SKM-1 (cell line): ENCODE measurements at regions not wholly inside any gene's neighbourhood (a gene's known extent, or its start where the extent isn't known, plus 50 kb on each side); places are given as distances from the start of the nearest gene placed in this dataset.
"Not testable (repeated sequence)": the region's sequence is repeated elsewhere in the genome, so short reads cannot be mapped to it uniquely, and the experiment has no call there.

ENCODE experiments used
- DNase-seq: peaks from one replicate; lab custom pipeline; 2025; ENCODE audit not compliant: unreplicated experiment; lab: John Stamatoyannopoulos, UW

DNA sequence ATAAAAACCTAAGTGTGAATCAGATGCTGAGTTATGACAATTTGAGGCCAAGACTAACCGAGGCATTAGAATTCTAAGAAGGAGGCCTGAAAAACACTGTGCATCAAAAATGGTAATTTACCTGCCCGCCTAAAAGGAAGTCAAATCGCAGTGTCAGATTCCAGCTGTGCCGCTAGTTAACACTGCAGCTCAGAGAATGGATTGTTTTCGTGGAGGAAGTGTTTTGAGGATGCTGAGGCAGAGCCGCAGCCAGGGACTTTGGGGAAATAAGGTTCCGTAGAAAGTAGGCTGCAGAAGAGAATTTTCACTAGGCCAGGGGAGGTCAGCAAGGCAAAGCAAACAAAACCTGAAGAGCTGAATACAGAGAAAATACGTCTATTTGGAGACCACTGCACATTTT, 226.4 kb upstream of the ISL1 start:
- DNase-seq, result no peak

DNA sequence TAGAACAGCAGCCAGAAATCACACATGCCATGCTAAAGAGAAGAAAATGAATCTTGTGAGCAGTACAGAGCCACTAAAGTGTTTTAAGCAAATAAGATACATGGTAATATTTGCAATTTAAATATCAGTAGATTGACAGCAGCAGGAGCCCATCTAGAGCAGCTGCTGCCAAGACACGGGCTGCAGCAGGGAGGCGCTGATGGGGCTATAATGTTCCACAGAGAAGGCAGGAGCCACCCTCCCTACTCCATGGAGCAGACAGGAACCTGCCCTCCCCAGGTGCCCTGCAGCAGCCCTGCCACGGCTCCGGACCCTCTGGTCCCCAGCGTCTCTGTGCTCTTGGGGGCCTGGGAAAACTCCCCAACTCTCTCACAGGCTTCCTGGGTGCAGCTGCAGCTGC, 224.1 kb upstream of the ISL1 start:
- DNase-seq, result no peak

DNA sequence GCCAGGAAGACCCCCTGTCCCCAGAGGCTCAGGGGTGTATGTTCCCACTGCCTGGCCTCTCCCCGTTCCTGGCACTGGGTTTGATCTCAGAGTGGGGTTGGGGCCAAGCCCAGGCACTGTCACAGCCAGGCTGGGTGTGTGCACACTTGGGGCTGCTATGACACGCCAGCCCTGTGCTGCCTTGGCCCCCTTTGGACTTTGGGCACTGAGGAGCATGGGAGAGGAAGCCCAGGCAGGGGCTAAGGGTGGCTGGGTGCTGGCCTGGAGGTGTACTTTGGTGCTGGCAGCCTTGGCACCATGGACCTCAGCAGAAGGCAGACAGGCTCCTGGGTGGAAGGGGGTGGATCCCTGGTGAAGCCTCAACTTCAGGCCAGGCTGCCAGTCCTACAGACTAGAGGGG, 223.6 kb upstream of the ISL1 start:
- no peak for DNase-seq

DNA sequence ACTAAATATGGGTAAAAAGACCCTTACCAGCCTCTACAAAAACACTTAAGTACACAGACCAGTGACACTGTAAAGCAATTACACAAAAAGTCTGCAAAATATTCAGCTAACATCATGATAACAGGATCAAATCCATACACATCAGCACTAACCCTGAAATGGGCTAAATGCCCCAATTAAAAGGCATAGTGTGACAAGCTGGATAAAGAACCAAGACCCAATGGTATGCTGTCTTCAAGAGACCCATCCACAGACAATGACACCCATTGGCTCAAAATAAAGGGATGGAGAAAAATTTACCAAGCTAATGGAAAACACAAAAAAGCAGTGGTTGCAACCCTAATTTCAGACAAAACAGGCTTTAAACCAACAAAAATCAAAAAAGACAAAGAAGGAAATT, 221.0 kb upstream of the ISL1 start:
- DNase-seq, result no peak

DNA sequence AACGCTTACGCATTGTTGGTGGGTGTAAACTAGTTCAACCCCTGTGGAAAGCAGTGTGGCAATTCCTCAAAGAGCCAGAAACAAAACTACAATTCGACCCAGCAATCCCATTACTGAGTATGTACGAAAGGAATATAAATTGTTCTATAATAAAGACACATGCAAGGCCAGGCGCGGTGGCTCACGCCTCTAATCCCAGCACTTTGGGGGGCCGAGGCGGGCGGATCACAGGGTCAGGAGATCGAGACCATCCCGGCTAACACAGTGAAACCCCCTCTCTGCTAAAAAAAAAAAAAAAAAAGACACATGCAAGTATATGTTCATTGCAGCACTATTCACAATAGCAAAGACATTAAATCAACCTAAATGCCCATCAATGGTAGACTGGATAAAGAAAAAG, 217.6 kb upstream of the ISL1 start:
- DNase-seq, result not testable (repeated sequence)

DNA sequence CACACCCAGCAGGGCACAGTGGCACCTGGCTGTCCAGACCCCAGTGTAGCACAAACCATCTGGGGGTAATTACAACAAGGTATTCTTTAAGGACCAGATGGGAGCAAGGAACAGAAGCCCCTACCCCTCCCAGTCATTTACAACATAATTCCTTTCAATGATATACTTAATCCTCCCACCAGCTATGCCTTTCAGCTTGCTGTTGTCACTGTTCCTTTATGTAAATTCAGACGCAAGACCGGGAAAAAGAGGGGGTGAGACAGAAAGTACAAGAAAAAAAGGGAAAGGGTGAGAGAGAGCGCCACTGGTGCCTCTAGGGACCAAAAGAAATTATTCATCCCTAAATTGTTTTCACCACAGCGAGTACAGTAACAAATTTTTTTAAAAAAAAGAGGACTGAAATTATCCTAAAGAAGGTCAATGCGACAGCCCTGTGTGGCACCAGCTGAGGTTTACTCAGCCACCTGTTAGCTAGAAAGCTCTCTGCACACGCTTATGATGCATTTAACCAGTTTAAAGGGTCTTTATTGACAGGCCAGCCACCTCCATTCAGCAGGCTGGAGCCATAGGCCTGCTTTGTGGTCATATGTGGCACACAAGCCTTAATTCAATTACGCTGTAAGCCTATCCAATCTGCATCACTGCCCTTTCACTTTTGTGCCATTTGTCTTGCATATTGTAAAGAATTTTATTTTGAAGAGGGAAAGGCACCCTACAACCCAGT, 210.2 kb upstream of the ISL1 start:
- no peak for DNase-seq

DNA sequence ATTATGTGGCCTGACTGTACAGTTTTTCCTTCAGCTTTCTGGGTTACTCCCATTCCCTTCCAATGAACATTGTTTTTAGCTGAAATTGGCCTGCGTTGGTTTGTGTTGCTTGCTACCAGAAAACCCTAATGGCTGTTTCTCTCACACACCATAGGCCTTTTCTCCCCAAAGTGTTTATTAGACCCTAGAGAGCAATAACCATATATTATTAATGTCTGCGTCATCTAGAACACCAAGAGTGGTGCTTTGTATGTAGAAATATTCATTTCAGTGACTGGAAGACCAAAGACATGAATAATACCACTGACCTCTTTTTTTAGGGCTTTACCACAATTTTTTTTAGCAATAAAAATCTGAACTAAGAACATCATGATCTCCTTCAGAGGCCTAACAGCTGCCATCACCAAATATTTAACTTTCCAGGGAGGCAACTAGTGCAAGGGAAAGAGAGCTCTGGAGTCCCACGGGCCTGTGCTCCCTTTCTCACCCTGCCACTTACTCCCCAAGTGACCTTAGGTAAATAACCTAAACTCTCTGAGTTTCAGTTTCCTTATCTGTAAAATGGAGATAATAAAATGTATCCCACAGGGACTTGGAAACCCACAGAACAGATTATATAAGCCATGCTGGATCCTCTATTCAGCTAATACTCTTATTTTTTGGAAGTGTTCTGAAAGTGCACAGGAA, 201.9 kb upstream of the ISL1 start:
- no peak for DNase-seq

DNA sequence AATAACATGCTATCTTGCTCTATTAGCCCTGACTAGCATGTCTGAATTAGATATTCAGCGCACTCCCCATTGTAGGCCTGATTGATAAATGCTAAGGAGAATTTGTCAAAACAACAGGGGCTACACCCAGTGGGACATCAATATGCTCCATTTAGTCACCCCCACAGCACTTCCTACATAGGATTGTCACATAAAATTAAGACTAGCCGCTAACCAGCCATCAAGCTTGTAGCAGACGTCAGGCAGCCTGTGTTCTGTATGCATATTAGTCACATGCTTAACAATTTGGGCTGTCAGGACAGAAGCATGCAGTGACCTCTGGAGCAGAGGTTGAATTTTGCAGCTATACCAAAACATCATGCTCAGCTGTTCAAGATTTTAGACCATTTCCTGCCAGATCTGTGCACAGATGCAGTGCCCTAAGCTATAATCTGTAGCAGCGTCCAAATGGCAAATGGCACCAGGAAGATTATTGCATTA, 197.4 kb upstream of the ISL1 start:
- DNase-seq, result no peak

DNA sequence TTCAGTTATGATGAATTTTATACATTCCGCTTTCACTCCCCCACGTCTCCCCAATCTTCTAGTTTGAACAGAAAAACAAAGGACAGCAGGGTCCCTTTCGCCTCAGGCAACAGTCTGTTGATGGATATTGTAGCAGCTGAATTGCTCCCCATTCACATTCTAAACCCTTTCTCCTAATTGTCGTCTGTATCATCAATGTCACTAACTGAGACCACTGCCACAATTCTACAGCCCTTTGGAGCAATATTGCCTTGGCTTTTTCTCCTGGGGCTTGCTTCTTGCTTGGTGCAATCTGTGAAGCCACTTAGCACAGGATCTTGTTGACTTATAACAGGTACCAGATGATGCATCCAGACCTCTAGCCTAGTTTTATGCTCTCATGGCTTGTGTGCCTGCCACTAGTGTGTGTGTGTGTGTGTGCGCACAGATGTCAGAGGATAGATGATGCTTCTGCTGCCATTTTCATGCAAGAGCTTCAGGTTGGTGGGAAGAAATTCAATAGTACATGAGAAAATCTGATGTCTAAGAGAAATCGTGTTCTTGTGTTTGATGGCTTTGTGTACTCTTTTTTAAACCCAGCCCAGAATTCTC, 195.2 kb upstream of the ISL1 start:
- DNase-seq, result no peak

DNA sequence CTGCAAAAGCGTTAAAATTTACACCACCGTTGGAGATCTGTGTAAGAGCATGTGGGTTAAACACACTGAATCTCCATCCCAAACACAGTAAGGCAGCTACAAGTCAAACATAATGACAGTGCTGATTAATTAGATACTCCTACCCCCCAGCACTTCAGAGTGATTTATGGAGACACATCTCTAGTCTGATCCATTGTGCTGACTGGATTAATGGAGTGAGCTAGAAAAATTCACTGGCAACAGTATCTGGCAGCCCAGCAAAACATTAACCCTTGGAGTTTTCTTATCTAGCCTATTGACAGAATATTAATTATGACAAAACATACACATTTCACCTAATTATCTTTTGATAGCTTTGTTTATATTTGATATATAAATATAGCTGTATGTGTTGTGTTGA, 188.6 kb upstream of the ISL1 start:
- DNase-seq, result no peak

DNA sequence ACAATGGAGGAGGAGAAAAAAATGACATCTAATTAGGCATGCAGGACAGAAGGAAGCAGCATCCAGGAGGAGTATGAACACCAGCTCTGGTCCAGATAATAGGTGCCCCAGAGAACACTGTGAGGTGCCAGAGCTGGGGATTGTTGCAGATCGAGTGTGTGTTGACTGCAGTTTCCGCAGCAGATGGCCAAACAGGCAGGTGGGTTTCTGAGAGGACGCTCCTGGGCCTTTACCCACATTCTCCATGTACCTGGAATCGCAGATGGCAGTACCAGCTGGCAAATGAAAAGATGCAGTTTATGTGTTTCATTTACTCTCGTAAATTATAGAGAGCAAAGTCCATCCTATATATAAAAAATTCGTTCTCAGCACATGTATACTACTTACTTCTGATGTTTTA, 182.2 kb upstream of the ISL1 start:
- no peak for DNase-seq

DNA sequence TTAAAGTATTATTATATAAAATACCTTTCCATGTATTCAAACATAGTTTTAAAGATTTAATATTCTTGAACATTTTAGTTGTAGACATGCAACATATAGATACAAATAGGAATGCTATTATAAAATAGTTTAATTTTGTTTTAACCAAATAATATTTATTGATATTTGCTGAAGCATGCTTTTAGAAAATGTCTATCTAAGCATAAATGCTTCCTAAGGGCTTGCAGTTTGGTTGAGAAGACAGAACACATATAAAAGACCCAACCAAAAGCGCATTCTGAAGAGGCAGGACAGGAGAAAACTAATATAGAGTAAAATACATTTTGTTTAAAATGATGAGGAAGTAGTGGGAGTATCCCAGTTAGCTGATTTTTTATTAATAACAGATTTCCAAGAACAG, 181.5 kb upstream of the ISL1 start:
- no peak for DNase-seq

DNA sequence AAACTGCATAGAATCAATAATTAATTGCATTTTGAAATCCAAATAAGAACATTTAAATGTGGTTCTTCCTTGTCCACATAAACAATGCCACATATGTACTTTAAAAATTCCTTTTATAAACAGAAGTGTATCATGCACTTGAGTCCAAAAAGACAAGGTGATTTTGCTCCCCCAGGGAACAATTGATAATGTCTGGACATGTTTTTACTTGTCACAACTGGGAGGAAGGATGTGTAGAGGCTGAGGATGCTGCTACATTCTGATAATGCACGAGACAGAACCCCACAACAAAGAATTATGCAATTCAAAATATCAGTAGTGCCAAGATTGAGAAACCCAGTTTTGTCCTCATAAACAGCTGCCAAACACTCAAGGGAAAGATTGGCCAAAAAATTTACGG, 181.1 kb upstream of the ISL1 start:
- no peak for DNase-seq

DNA sequence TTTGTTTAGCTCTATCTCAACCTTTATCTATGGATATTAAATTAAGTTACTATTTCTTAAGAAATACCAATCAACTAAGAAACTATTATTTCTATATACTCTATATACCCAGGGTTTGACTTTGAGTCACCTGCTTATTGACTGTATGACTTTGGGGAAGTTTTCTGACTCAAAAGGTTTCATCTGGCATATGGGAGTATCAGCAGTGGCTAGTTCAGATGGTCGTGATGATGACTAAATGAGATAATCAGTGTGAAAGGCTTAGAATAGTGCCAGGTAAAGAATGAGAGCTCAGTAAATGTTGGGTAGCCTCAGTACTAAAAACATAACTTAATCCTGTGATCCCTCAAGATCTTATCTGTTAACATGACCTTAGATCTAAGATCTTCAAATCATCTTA, 179.7 kb upstream of the ISL1 start:
- no peak for DNase-seq

DNA sequence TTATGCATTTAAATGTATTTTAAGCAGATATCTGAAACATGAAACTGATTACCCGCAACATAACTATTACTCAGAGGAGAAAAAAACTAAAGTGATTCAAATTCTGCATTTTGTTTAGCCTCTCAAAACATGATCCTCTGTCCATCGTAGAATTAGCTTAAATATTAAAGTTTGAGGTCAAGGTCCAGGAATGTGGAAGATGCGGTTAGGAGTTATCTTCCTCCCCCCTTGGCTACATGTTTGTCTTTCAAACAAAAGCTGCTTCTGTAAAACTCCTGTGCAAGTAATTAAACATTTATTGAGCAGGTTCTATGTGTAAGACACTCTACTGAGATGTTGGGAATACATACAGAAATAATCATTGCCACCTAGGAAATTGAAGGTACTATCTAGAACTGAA, 175.0 kb upstream of the ISL1 start:
- DNase-seq, result no peak

DNA sequence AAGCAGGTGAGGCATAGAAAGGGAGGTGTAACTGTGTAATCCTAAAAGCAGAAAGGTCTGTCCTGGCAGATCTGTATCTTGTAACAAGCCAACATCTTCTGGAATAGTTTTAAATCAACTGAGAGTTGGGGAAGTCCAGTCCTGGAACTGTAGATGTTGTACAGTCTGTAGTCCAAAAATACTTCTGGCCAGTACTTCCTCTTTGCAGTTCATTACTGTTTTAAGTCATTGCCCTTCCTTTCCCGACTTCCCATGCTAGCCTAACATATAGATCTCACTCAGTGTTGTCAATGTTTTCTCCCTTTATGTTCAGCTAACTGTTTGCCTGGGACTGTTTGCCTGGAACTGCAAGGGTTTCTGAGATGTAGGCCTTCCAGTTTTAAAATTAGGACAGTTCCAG, 168.5 kb upstream of the ISL1 start:
- peak; percentile 26 for DNase-seq

DNA sequence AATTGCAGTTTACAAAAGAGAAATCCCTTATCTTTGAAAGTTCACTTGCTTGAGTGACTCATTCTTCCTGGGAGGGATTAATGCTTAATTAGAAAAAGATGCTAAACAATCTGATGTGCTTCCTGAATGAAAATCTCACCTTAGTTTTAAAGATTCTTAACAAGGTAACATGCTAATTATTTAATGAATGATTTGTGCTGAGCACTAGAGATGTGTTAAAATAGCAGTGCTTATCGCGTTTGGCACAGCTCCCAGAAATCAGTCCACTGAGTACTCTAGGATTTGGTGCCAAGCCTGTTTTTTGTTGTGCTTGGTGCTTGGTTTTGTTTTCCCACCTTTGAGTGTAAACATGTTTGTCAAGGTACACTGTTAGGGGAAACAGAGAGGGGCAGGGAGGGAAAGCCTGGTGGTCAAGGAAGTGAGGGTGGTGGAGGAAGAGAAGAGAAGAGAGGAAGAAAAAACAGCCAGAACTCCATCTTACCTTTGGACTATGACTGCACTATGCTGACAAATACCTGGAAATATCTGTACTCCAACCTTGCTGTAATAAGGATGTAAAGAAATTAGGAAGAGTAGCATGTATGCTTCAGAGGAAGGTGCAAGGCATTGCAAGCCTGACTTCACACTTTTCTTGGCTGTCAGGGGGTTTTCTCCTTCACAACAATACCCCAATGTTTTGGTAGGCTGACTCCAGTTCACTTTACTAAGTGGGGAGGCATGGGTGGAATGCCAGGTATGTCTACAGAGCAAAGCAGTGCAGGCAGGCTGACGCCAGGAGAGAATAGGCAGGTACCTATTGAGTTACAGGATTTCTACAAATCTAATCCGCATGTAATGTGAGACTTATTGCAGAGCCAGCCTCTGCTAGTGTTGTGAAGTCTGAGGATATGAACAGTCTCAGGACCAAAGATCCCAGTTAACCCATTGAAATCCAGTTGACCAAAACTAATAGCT, 157.2 kb upstream of the ISL1 start:
- no peak for DNase-seq

DNA sequence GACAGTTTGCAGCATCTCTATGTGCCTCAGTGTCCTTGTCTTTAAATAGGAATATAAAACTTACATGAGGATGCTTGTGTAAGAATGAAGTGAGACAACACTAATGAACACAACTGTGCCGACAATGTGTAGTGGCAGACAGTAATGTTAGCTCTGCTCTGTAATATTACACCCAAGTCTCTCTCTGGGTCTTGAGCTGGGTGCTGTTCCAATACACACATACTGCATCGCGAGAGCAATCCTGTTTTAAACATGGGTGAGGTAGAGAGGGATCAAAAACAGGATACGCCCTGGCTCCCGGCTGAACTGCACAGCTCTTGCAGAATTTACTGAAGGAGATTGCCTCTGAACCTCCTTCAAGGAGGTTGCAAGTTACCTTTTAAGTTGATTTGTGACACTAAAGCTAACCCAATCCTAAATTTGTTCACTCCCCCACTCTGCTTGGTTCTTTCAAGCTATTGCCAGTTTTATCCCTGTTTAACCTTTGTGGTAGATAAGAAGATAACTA, 155.2 kb upstream of the ISL1 start:
- DNase-seq, result no peak

DNA sequence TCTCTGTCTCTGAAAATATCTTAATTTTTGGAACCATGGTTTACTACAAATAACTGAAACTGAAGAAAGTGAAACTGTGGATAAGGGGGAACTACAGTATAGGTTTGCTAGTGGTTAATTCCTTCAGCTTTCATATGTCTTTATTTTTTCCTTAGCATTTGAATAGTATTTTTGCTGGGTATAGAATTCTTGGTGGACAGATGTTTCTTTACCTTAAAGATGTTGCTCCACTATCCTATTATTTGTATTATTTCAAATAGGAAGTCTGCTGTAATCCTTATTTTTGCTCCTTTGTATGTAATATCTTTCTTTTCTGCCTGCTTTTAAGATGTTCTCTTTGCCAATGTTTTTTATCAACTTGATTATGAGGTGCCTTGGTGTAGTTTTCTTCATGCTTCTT, 152.9 kb upstream of the ISL1 start:
- no peak for DNase-seq

DNA sequence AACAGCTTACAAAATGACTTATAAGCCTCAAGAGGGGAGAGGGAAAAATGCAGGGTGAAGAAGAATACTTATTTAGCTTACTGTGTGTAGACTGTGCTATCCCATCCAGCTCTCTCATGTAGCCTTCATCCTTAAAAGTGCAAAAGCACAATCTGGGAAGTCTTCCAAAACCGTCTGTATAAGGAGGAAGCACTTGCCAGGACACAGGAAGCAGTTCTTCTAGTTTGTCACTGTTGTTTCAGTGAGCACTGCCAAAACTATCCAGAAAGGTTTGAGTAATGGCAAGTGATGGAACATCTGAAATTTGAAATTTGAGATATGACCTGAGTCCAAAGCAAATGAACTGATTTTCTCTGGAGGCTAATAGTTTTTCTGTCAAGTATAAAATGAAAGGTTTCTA, 140.8 kb upstream of the ISL1 start:
- no peak for DNase-seq

DNA sequence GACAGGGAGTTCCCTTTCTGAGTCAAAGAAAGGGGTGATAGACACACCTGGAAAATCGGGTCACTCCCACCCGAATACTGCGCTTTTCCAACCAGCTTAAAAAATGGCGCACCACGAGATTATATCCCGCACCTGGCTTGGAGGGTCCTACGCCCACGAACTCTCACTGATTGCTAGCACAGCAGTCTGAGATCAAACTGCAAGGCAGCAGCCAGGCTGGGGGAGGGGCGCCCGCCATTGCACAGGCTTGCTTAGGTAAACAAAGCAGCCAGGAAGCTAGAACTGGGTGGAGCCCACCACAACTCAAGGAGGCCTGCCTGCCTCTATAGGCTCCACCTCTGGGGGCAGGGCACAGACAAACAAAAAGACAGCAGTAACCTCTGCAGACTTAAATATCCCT, 132.3 kb upstream of the ISL1 start:
- not testable (repeated sequence) for DNase-seq
